Pancreas (tissue), 10 donors: ENCODE measurements at regions not wholly inside any gene's neighbourhood (a gene's known extent, or its start where the extent isn't known, plus 50 kb on each side); places are given as distances from the start of the nearest gene placed in this dataset.
A peak's percentile ranks its signal among the peaks of the same experiment; 100 is the strongest.

Source experiments
- ATAC-seq, 4 donors: fragments of 200-7000 bp; cut with Tn5 transposase; one replicate each; pipeline versions ENCODE4 v1.8.0 to v1.9.1; 2020; ENCODE audit warnings: mild to moderate bottlenecking in 4 of 4, moderate library complexity in 4 of 4
- DNase-seq, 6 donors: peaks; one replicate each; pipeline ENCODE4 v3.0.0-alpha.2; 2020
- FAIRE-seq: peaks from 2 replicates; lab custom pipeline; 2012; peaks lifted over from hg19 to GRCh38; lab: Jason Lieb, UNC
- H3K27ac ChIP-seq, 4 donors: fragments of 200-600 bp; sonication (generic); 1 replicate in 3 of 4; 2 replicates in 1 of 4; pipeline versions ENCODE4 v1.5.0 to v1.8.0; 2020
- H3K27me3 ChIP-seq, 4 donors: fragments of 200-600 bp; one replicate each; pipeline ENCODE4 v1.8.0; 2021
- H3K36me3 ChIP-seq, 3 donors: fragments of 200-600 bp; sonication (generic) in 1 of 3; one replicate each; pipeline versions ENCODE4 v1.5.0 to v1.8.0; 2020 to 2021
- H3K4me1 ChIP-seq, 3 donors: fragments of 200-600 bp; one replicate each; pipeline ENCODE4 v1.8.0; 2021
- H3K4me3 ChIP-seq, 4 donors: fragments of 200-600 bp; sonication (generic) in 2 of 4; one replicate each; pipeline versions ENCODE4 v1.5.0 to v1.8.0; 2020 to 2021
- H3K9me3 ChIP-seq, 4 donors: fragments of 200-600 bp; one replicate each; pipeline ENCODE4 v1.8.0; 2021
- WGBS, 2 donors: extraction: QIAGEN DNeasy Blood & Tissue Kit; methylation state at CpG; one replicate each; pipeline ENCODE4 v1.1.7; 2013; 5-methylcytosine and 5-hydroxymethylcytosine counted together
- intact Hi-C, 3 donors: fragments of 100-400 bp; cut with DNase I; formaldehyde crosslinking; loops; one replicate each; pipeline versions ENCODE4 v1.11.1 to v1.14.2; 2022
- TF ChIP-seq, protein P1 (sequence below), 4 donors: fragments of 200-600 bp; sonication (generic) in 3 of 4; IDR thresholded peaks; one replicate each; pipeline versions ENCODE4 v1.5.0 to v1.8.0; 2021; ENCODE audit warnings: antibody characterized with exemption in 4 of 4
- donor health status: healthy with polysubstance abuse.
- donor health status: DM: no; HTN: no; CAD: no; lungs with moderate emphysema.
- donor health status: DM: no; HTN: no; CAD: no.
- donor health status: control.
- donor health status: control.
- donor health status: Bipolar disorder and iron deficiency.
- donor health status: DM: yes; HTN: yes; CAD: no.
- donor health status: DM: no; HTN: no; CAD: no.
- donor health status: DM: no; HTN: no; CAD: no.
- donor health status: DM: yes; HTN: yes; CAD: no.

DNA sequence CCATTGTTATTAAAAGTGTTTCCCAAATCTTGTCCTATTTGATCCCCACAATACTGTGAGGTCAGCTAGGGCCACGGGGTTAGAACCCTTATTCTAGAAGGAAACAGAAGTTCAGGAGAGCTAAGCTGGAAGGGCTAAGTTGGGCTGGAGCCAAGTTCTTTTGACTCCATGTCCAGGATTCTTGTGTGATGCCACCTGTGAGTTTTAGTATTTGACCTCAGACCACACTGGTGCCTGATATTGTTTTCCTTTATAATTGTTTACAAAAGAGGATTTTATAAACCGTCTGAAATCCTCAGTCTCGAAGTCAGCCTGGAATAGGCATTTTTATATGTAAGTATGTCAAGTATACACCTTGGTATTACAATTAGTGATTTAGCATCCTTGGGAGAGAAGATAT lies 332.7 kb downstream of the CBLN1 start:
- no peak for FAIRE-seq
- intact Hi-C loops: no loop called here

DNA sequence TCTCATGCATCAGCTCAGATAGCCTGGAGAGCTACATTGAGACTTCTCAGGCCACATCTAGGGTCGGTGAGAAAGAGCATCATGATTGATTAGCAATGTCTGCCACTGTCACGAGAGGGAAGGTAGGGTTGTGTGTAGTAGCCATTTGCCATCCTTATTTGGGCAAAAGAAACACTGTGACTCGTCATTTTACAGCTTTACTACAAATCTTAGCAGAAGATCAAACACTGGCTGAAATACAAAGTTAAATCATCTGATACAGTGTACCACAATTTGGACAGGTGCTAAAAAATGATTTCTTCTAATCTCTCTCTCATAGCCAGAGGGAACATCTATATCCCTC lies 334.3 kb downstream of the CBLN1 start:
- FAIRE-seq (no peak), DNase-seq (no peak), ATAC-seq (no peak)
- Histone ChIP-seq H3K27me3 (no peaks in the 10 kb centered on the region), H3K4me1 (no peaks in the 10 kb centered on the region), H3K27ac (no peak overlapping the region), H3K9me3 (no peaks in the 10 kb centered on the region), H3K36me3 (no peaks in the 10 kb centered on the region), H3K4me3 (no peak overlapping the region)
- 23 to 24% methylated on average over 3 of the region's 3 CpGs for WGBS, 2 donors
- intact Hi-C loops: no loop called here
- TF ChIP-seq, protein P1, sequence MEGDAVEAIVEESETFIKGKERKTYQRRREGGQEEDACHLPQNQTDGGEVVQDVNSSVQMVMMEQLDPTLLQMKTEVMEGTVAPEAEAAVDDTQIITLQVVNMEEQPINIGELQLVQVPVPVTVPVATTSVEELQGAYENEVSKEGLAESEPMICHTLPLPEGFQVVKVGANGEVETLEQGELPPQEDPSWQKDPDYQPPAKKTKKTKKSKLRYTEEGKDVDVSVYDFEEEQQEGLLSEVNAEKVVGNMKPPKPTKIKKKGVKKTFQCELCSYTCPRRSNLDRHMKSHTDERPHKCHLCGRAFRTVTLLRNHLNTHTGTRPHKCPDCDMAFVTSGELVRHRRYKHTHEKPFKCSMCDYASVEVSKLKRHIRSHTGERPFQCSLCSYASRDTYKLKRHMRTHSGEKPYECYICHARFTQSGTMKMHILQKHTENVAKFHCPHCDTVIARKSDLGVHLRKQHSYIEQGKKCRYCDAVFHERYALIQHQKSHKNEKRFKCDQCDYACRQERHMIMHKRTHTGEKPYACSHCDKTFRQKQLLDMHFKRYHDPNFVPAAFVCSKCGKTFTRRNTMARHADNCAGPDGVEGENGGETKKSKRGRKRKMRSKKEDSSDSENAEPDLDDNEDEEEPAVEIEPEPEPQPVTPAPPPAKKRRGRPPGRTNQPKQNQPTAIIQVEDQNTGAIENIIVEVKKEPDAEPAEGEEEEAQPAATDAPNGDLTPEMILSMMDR (IDR thresholded peaks at IDR 0.05): no peak

More for the DNA sequence above, 332.7 kb downstream of the CBLN1 start:
- ATAC-seq (no peak), DNase-seq (no peak)
- TF ChIP-seq, protein P1 (IDR thresholded peaks at IDR 0.05): no peak
- H3K27ac ChIP-seq: no peak overlapping the region
- no peaks in the 10 kb centered on the region for H3K27me3 ChIP-seq
- no peaks in the 10 kb centered on the region for H3K4me1 ChIP-seq
- 65 to 87% methylated on average over 3 of the region's 3 CpGs for WGBS, 2 donors
- no peaks in the 10 kb centered on the region for H3K9me3 ChIP-seq
- H3K36me3 ChIP-seq: no peaks in the 10 kb centered on the region
- no peak overlapping the region for H3K4me3 ChIP-seq

DNA sequence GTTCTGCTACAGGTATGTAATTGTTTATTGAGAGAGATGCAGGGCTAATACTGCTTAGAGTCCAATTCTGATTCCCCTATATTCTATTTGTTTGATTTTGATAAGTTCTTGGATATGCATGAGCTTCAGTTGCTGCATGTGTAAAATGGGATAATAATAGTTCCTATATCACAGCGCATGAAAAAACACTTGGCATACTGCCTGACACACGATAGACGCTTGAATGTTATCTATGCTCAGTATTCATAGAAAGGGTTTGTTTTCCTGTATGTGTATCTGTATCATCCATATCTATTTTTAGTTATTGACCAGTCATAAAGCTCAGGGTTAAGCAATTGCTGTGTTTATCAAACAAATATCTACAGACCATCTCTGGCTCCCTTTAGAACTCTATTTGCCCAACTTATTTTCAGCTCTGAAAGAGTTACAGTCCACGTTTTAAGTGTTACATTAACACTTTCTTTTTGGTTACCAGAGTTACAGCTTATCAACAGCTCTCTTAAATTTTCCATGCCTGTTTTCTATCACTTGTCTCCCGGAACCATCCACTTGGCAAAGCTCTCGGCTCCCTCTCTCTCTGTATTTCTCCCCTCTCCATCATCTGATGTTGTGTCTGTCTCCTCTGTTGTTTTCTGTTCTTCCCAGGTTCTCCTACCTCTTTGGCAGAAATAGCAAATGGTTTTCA lies 334.8 kb downstream of the CBLN1 start:
- TF ChIP-seq, protein P1 (IDR thresholded peaks at IDR 0.05): no peak

DNA sequence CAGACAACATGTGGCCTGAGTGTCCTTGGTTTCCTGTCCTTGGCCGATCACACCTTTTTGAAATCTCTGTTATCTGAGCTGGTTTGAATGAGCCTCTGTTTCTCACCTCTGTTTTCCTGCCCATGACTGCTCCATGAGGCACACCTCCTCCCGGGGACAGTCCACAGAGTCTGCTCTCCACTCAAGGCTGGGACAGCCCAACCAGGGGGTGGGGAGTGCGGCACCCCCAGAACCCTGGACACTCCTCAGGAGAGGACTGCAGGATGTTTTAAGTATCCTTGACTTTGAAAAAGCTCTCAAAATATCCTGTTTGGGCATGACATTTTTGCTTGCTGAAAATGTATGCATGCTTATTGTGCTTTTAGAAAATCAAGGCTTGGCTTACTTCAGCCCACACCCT lies 333.0 kb upstream of the N4BP1 start:
- no peaks in the 10 kb centered on the region for H3K9me3 ChIP-seq
- TF ChIP-seq, protein P1 (IDR thresholded peaks at IDR 0.05): no peak
- H3K27ac ChIP-seq: no peak overlapping the region
- no peaks in the 10 kb centered on the region for H3K36me3 ChIP-seq
- no peaks in the 10 kb centered on the region for H3K27me3 ChIP-seq
- H3K4me3 ChIP-seq: no peak overlapping the region
- ATAC-seq (no peak), FAIRE-seq (no peak), DNase-seq (no peak)
- 56 to 57% methylated on average over 3 of the region's 3 CpGs for WGBS, 2 donors
- intact Hi-C loops: no loop called here
- H3K4me1 ChIP-seq: no peaks in the 10 kb centered on the region

More for the DNA sequence above, 334.8 kb downstream of the CBLN1 start:
- Histone ChIP-seq H3K27ac (no peak overlapping the region), H3K27me3 (no peaks in the 10 kb centered on the region), H3K4me3 (no peak overlapping the region), H3K9me3 (no peaks in the 10 kb centered on the region), H3K4me1 (no peaks in the 10 kb centered on the region), H3K36me3 (no peaks in the 10 kb centered on the region)
- FAIRE-seq (peak; percentile 37), ATAC-seq (no peak), DNase-seq (no peak)
- intact Hi-C loops: no loop called here
- 17 to 19% methylated on average over 6 of the region's 6 CpGs for WGBS, 2 donors

DNA sequence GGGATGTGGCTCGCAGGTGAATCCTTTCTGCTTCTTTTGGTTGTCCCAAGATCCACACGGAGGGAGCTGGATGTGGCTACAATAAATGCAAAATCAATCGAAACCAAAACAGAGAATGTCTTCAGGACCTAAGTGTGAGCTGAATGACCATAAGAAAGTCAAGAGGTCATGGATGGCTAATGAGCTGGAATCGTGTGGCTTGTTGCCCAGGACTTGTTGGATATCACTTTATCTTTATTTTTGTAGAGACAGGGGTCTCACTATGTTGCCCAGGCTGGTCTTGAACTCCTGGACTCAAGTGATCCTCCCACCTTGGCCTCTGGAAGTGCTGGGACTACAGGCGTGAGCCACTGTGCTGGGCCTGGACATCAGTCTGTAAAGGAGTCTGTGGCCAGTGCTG lies 326.8 kb upstream of the N4BP1 start:
- Histone ChIP-seq H3K27me3 (no peaks in the 10 kb centered on the region), H3K36me3 (no peaks in the 10 kb centered on the region), H3K9me3 (no peaks in the 10 kb centered on the region), H3K4me1 (no peaks in the 10 kb centered on the region), H3K4me3 (no peak overlapping the region), H3K27ac (no peak overlapping the region)
- DNase-seq (no peak), ATAC-seq (no peak), FAIRE-seq (no peak)
- TF ChIP-seq, protein P1 (IDR thresholded peaks at IDR 0.05): no peak
- intact Hi-C loops: no loop called here
- WGBS, 2 donors: 63 to 67% methylated on average over 5 of the region's 5 CpGs
